Keratinocyte (primary cell): ENCODE measurements at regions not wholly inside any gene's neighbourhood (a gene's known extent, or its start where the extent isn't known, plus 50 kb on each side); places are given as distances from the start of the nearest gene placed in this dataset.

Source experiments
- DNase-seq: peaks from one replicate; pipeline ENCODE4 v3.0.0-alpha.2; 2011; ENCODE audit warnings: low read depth, missing footprints, low spot score
- FAIRE-seq: peaks from 2 replicates; lab custom pipeline; 2011; peaks lifted over from hg19 to GRCh38; lab: Jason Lieb, UNC
- H2AFZ ChIP-seq: 2 replicates; pipeline ENCODE4 v1.6.0; 2012; ENCODE audit warnings: low read length, control low read depth, inconsistent platforms; ENCODE audit not compliant: control insufficient read depth
- H3K27ac ChIP-seq: 2 replicates; pipeline ENCODE4 v1.5.1; 2011; ENCODE audit warnings: low read length; ENCODE audit not compliant: control insufficient read depth, insufficient read depth
- H3K27me3 ChIP-seq: 3 replicates; pipeline ENCODE4 v1.6.0; 2011; ENCODE audit warnings: low read length; ENCODE audit not compliant: control insufficient read depth, insufficient read depth; ENCODE audit errors: extremely low read depth
- H3K36me3 ChIP-seq, 2 experiments: 2 replicates in 1 of 2; 3 replicates in 1 of 2; pipeline ENCODE4 v1.5.1; 2011; ENCODE audit warnings: low read length in 2 of 2, mild to moderate bottlenecking in 1 of 2; ENCODE audit not compliant: control insufficient read depth in 2 of 2, insufficient read depth in 2 of 2; ENCODE audit errors: extremely low read depth in 1 of 2
- H3K4me1 ChIP-seq: 3 replicates; pipeline ENCODE4 v1.5.1; 2011; ENCODE audit warnings: low read length; ENCODE audit not compliant: control insufficient read depth, insufficient read depth; ENCODE audit errors: extremely low read depth
- H3K4me2 ChIP-seq: 3 replicates; pipeline ENCODE4 v1.6.0; 2011; ENCODE audit warnings: low read depth, low read length; ENCODE audit not compliant: control insufficient read depth, insufficient read depth; ENCODE audit errors: extremely low read depth
- H3K4me3 ChIP-seq, 3 experiments: fragments of 200-600 bp in 1 of 3; sonication (generic) in 1 of 3; 2 replicates in 2 of 3; 3 replicates in 1 of 3; pipeline ENCODE4 v1.5.1; 2011 to 2016; ENCODE audit warnings: low read length in 3 of 3, mild to moderate bottlenecking in 3 of 3, control low read depth in 2 of 3, inconsistent platforms in 1 of 3, low read depth in 1 of 3, mixed read lengths in 1 of 3, mixed run types in 1 of 3, moderate library complexity in 1 of 3; ENCODE audit not compliant: control insufficient read depth in 2 of 3, insufficient read depth in 2 of 3; ENCODE audit errors: extremely low read depth in 1 of 3
- H3K79me2 ChIP-seq: 2 replicates; pipeline ENCODE4 v1.6.0; 2012; ENCODE audit warnings: low read length; ENCODE audit not compliant: control insufficient read depth, insufficient read depth
- H3K9ac ChIP-seq: 3 replicates; pipeline ENCODE4 v1.6.0; 2011; ENCODE audit warnings: low read length; ENCODE audit not compliant: control insufficient read depth, insufficient read depth; ENCODE audit errors: extremely low read depth
- H3K9me1 ChIP-seq: 3 replicates; pipeline ENCODE4 v1.6.0; 2011; ENCODE audit warnings: low read length; ENCODE audit not compliant: control insufficient read depth, insufficient read depth; ENCODE audit errors: extremely low read depth
- H3K9me3 ChIP-seq: 2 replicates; pipeline ENCODE4 v1.5.1; 2012; ENCODE audit warnings: low read depth, low read length; ENCODE audit not compliant: control insufficient read depth
- H4K20me1 ChIP-seq: 3 replicates; pipeline ENCODE4 v1.6.0; 2011; ENCODE audit warnings: low read length; ENCODE audit not compliant: control insufficient read depth, insufficient read depth; ENCODE audit errors: extremely low read depth
- EZH2 ChIP-seq: IDR thresholded peaks from one replicate; pipeline ENCODE4 v1.6.1; 2012; ENCODE audit warnings: inconsistent platforms, mild to moderate bottlenecking, low read length, moderate library complexity
- dilution Hi-C: fragments of 300-500 bp; cut with MboI; formaldehyde crosslinking; loops from one replicate; pipeline ENCODE4 v1.7.0; 2020; ENCODE audit warnings: low sequenced_read_pairs; ENCODE audit not compliant: extremely low pct_ligation_motif_present
- TF ChIP-seq, protein P1 (sequence below), 3 experiments: IDR thresholded peaks in 1 of 3; conservative IDR thresholded peaks in 1 of 3; optimal IDR thresholded peaks in 1 of 3; 2 replicates in 2 of 3; 3 replicates in 1 of 3; pipeline versions ENCODE3 to v1.5.1; 2011; ENCODE audit warnings: low read length in 3 of 3, mild to moderate bottlenecking in 3 of 3, moderate library complexity in 2 of 3, control low read depth in 1 of 3, inconsistent platforms in 1 of 3; ENCODE audit not compliant: insufficient read depth in 2 of 3; ENCODE audit errors: extremely low read depth in 1 of 3

GRCh38 chr5:93359296-93359959 is 221.6 kb downstream of the NR2F1-AS1 start:
- TF ChIP-seq, protein P1, sequence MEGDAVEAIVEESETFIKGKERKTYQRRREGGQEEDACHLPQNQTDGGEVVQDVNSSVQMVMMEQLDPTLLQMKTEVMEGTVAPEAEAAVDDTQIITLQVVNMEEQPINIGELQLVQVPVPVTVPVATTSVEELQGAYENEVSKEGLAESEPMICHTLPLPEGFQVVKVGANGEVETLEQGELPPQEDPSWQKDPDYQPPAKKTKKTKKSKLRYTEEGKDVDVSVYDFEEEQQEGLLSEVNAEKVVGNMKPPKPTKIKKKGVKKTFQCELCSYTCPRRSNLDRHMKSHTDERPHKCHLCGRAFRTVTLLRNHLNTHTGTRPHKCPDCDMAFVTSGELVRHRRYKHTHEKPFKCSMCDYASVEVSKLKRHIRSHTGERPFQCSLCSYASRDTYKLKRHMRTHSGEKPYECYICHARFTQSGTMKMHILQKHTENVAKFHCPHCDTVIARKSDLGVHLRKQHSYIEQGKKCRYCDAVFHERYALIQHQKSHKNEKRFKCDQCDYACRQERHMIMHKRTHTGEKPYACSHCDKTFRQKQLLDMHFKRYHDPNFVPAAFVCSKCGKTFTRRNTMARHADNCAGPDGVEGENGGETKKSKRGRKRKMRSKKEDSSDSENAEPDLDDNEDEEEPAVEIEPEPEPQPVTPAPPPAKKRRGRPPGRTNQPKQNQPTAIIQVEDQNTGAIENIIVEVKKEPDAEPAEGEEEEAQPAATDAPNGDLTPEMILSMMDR (optimal IDR thresholded peaks at IDR 0.05 in 1 of 3, IDR thresholded peaks at IDR 0.05 in 1 of 3, conservative IDR thresholded peaks at IDR 0.05 in 1 of 3; ENCODE audit: extremely low read depth in 1 of 3, insufficient read depth in 2 of 3, low read length in 3 of 3): no peak
- TF ChIP-seq EZH2: no peak
- peaks cover 23% of the 10 kb centered on the region for H3K4me1 ChIP-seq
- FAIRE-seq (peak; percentile 94), DNase-seq (no peak)
- peak overlapping the region; percentile 58 for H3K4me2 ChIP-seq
- no peaks in the 10 kb centered on the region for H3K27me3 ChIP-seq
- H3K4me3 ChIP-seq: peak overlapping the region in 1 of 3 experiments; percentile 25
- no peaks in the 10 kb centered on the region for H4K20me1 ChIP-seq
- H3K9me1 ChIP-seq: no peaks in the 10 kb centered on the region
- H2AFZ ChIP-seq: peak overlapping the region; percentile 76
- H3K9me3 ChIP-seq: no peaks in the 10 kb centered on the region
- no peaks in the 10 kb centered on the region for H3K79me2 ChIP-seq
- H3K9ac ChIP-seq: no peak overlapping the region
- dilution Hi-C loops: no loop called here
- H3K36me3 ChIP-seq: no peaks in the 10 kb centered on the region
- peak overlapping the region; percentile 33 for H3K27ac ChIP-seq

- peak overlapping the region; percentile 17 for H2AFZ ChIP-seq
Observed at GRCh38 chr5:93358176-93358575, 222.8 kb downstream of the NR2F1-AS1 start.

More at GRCh38 chr5:93358176-93358575, 222.8 kb downstream of the NR2F1-AS1 start:
- Histone ChIP-seq H3K4me3 (no peak overlapping the region), H3K27me3 (no peaks in the 10 kb centered on the region), H3K4me2 (no peak overlapping the region), H3K9me3 (no peaks in the 10 kb centered on the region), H3K36me3 (no peaks in the 10 kb centered on the region), H3K4me1 (peaks cover 23% of the 10 kb centered on the region), H3K9me1 (no peaks in the 10 kb centered on the region), H4K20me1 (no peaks in the 10 kb centered on the region), H3K9ac (no peak overlapping the region), H3K27ac (no peak overlapping the region), H3K79me2 (no peaks in the 10 kb centered on the region)
- TF ChIP-seq, protein P1 (optimal IDR thresholded peaks at IDR 0.05 in 1 of 3, IDR thresholded peaks at IDR 0.05 in 1 of 3, conservative IDR thresholded peaks at IDR 0.05 in 1 of 3; ENCODE audit: extremely low read depth in 1 of 3, insufficient read depth in 2 of 3, low read length in 3 of 3): no peak
- no peak for TF ChIP-seq EZH2
- DNase-seq (no peak), FAIRE-seq (no peak)
- dilution Hi-C loops: no loop called here
